Stimulated activated CD4-positive, alpha-beta T cell treated with anti-CD3 and anti-CD28 coated beads, Interleukin-4, amount 100 ng/mL, for 4 hours (primary cell): ENCODE measurements at regions not wholly inside any gene's neighbourhood (a gene's known extent, or its start where the extent isn't known, plus 50 kb on each side); places are given as distances from the start of the nearest gene placed in this dataset.

Source experiments
- DNase-seq, 2 experiments: peaks; one replicate each; pipeline ENCODE4 v3.0.0-alpha.2; 2020

DNA sequence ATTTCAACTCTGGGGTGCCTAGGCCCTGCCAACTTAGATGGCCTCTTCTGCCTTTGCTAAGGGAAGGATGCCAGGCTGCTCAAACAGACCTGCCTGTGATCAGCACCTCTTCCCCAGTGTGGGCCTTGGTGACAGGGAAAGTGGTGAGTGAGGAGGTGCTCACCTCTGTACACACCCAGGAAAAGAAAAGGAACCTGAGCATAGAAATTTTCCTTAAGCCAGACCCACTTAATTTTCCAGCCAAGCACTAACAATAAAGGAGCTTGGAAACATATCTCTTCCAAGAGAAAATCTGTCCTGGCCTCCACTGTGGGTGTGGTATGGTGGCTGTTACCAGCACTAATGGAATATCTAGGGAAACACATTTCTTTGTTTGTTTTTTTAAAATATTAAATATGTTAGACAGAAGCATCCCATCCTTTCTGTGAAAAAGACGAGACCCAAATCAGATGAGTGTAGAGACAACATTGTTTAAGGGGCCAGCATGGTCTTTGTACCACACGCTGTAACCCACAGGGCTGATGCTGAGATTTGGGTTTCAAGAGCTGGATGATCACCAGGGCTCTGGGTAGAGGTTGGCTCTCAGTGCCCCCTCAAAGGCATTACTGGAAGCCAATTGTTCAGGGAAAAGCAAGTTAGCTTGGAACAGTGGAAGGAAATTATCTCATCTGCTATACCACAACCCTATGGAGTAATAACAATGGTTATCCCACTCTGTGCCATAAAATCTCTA lies 472.2 kb downstream of the INSC start:
- no peak for DNase-seq

DNA sequence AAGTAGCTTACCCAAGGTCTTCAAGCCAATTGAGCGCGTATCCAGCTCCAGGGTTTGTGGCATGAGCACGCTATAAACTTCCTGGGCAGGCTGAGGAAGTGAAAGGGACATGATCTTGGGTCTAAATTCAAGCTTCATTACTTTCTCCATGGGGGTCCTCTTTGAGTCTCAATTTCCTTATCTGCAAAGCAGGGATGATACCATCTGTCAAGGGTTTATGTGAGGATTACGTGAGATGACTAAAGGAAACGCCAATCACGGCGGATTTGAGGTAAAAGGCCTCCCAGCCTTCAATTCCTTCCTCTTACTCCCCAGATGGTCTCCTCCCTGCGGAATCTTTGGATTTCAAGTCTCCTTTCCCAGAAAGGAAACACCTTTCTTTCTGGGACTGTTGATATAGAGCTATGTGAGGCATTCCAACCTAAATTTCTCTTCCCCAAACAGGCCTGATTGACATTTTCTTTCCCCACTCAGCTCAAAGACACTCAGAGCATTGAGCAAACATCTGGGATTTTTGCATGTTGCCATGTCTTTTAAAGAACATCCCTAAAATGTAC lies 474.4 kb downstream of the INSC start:
- DNase-seq = no peak

DNA sequence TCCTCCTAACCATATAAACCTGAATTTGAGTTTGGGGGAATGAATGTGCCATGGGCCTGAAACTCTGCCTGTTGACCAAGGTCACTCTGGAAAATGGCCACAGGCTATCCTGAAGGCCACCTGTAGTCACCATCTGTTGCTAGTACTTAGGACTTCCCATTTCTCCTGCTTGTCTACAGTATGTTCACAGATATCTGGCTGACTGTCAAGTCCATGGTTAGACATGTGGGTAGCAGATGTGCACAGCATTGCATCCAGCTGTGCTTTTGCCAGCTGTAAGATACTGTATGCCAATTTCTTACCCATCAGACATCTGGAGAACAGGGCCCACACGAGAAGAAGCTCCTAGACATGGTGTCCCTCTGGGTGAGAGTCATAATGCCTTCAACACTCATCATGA lies 475.4 kb downstream of the INSC start:
- DNase-seq = no peak

DNA sequence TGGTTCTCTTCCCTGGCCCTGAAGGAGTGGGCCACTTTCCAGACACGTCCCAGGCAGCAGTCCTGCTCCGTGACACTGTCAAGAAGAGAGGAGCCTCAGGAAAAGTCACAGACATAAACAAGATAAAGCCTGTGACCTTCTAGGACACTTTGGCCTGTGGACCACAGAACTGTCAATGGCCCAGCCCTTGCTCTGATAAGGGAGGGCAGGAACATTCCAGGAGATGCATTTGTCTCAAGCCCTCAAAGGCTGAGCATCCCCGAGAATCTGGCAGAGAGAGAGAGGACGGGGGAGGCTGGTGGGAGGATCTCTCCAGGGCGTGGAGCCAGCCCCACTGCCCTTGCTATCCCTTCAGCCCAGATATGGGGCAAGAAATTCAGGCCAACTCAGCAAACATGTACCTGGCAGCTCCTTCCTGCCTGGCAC lies 476.4 kb downstream of the INSC start:
- DNase-seq = no peak

DNA sequence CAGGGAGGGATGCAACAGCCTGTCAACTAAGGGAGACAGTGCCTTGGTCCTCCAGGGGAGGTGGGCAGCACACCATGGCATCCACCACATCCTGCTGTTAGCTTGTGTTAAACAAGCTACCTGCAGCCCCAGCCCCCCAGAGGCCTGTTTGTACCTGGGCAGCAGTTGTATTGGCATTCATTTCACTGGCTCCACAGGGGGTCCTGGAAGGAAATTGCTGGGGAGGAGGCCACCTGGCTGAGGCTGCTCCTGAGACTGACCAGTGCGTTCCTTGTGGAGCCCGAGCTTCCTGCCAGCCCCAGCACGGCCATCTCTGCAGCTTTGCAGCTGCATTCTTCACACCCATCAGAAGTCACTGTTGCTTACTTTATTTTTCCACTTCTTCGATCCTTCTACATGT lies 479.9 kb downstream of the INSC start:
- no peak for DNase-seq

DNA sequence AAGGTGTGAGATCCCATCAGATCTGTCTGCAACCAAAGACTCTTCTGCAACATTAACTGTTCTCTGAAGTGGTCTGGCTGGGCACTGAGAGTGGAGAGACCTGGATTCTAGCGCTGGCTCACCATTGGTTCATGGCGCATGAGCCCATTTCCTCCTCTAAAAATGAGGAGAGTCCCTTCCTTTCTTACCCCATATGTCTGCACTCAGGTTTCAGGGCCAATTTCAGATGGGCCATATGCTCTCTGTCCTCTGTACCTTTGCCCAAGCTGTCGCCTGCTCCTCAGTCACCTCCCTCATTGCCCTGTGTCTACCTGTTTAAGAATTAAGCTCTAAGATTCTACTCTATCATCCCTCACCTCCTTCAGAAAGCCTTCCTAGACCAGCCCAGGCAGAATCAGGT lies 484.7 kb downstream of the INSC start:
- no peak for DNase-seq

DNA sequence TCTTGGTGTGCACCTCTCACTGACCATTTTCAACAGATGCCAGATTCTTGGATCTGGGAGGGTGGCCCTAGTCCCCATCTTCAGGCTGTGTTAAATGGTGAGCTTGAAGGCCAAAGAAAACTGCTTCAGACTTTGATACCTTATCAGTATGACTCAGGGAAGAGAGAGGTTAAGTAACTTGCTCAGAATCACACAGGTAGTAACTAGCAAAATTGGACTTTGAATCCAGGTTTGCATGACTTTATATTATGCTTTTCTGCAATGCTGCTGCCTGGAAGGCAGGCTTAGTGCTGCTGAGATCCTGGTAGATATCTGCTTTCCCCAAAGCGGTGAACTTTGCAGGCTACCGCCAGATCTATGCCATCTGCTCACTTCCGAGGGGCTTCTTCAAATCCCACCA lies 487.3 kb downstream of the INSC start:
- DNase-seq = no peak

DNA sequence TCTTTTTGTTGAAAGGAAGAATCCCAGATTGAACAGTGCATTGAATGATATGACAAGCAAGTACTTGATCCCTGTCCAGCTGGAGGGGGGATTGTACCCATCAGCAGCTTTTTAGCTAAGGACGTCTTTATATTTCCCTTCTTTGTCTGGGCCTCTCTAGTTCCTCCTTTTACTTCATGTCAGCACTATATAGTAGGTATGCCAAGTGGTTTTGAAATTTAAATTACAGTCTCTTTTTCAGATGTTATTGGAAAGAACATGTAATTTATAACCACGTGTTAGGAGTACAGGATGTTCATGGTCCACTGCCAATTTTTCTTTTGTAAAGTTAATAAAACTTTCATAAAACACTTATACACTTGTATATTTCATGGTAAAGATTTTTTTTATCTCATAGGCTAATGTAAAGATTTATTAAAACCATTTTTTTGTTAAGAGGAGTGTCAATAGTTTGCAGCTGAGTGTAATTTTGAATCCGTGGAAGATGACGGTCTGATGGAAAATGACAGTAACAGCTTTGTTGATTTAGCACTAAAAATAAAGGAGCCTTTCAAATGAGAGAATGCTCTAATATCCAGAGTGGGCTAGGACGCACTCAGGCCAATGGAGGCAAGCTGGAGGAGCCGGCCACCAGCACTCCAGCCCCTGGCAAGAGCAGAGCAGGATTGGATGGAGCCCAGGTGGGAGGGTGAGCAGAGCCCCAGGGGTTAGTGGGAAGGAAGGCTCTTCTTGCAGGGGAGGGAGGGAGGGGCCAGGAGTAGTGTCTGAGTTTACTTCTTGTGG lies 488.3 kb downstream of the INSC start:
- no peak for DNase-seq

DNA sequence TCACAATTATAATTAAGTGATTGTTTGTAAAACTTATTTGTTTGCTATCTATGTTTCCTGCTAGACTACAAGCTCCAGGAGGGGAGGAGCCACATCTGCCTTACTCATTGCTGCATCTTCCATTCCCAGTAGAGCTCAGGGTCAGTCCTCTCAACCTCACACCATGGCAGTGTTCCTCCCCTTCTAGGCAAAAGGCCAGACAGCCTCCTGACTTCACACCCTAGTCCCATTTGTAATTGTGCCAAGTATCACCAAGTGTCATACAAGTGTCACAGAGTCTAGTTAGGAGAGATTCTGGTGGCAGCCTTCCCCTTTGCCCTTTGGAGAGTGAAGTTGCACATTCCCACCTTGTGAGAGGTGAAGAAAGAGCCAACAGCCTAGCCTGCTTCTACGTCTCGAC lies 490.4 kb downstream of the INSC start:
- DNase-seq = no peak

DNA sequence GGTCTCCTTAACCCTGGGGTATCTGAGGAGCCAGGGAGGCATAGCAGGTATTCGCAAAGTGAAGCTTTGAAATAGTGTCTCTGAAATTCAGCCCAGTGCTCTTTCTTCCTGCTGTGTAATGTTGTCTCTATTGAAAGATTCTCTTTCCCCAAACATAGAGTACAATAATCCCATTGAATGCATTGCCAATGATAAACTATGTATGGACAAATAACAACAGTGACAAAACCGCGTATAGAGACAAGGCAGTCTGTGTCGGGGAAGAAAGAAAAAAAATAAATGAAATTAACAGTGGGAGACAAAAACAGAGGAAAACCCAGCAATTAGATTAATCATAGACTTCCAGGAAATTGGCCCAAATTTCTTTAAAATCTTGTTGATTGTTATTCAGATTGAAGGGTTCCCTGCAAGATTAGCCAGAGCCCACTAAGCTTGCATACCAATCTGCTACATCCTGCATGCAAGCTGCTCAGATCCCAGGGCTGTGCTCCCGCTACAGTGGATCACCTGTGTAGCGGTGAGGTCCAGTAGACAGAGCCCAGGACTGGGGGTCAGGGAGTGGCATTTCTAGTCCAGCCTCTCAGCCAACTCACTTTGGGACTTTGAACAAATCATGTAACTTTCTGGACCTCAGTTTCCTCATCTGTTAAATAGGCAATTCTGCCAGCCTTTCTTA lies 492.8 kb downstream of the INSC start:
- no peak for DNase-seq

DNA sequence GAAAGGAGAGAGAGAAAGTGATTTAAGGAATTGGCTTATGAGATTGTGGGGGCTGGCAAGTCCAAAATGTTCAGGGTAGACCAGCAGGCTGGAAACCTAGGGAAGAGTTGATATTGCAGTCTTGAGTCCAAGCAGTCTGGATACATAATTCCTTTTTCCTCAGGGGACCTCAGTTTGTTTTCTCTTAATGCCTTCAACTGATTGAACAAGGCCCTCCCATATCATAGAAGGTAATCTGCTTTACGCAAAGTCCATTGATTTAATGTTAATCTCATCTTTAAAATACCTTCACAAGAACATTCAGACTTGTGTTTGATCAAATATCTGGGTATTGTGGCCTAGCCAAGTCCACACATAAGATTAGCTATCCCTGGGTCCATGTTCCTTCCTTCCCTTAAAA lies 494.7 kb downstream of the INSC start:
- DNase-seq = no peak

DNA sequence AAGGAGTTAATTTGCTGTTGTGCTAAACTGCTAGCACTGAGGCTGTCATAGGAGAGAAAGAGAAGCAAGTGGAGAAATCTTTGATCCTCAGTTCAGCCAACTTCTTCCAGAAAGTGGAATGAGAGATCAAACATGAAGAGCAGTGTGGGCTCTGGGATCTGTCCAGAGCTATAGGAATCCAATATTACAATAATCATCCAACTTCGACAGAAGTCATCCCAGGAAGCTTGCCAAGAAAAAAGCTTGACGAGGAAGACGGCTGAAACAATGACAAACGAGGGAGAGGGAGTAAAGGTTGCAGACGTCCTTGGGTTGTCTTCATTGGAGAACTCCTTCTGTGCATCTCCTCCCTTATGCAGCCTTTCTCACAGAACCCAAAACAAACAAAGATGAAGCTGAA lies 496.2 kb downstream of the INSC start:
- no peak for DNase-seq

DNA sequence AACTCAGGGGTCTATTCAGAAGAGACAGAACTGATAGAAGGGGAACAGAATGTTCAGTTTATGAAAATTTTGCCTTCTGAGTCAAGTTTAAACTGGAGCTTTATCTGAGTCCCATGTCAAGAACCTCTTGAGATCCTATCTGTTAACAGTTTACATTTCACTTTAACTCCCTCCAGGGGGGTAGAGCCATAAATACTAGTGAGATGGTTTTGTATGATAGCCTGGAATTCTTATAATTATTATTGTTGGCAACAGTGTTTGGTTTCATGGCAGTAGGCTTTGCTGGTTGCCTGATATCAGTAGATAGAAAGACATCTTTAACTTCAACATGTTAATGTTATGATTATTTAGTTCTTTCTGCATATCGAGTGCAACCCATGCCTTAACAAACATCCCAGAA lies 498.5 kb downstream of the INSC start:
- no peak for DNase-seq

DNA sequence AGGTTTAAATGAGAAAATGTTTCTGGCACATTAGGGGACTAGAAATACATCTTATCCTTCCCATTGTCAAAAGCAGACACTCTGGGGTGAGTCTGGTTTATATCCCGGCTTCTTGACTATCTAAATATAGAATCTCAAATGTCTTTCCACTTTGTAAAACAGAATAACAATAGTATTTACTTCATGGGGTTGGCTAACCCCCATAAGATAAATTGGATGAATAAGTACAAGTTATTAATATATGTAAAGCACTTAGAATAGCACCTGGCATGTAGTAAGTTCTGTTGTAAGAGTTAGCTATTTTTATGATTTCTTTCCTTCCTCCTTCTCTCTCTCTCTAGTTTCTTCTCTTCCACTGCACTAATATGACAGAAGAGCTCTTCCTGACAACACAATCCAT lies 499.1 kb downstream of the INSC start:
- no peak for DNase-seq

DNA sequence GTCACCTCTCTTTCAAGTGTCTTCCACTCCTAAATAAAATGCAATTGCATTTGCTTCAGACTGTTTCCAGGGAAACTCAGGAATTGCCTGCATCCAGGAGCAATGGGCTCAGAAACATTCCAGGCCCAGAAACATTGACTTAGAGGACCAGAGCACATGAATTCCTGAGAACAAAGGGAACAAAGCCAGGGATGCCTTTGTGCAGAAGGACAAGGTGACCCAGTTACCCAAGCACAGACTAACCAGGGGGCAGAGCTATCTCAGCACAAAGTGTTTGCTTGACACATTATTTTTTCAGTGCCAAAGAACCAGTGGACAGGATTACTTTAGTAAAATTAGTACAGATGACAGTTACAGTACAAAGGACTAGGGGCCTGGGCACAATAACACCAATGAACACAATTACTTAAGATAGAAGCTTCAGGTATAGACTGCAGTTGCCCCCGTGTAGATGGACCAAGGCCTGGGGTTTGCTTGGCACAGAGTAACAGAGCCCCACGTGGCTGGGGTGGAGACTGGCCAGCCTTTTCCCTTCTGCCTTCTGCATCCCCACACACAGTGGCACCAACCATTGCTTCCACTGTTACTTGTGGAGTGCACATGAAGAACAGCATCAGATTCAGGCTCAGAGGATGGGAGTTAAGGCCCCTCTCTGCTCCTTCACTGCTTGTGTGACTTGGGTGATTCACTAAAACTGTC lies 500.8 kb downstream of the INSC start:
- DNase-seq = no peak

DNA sequence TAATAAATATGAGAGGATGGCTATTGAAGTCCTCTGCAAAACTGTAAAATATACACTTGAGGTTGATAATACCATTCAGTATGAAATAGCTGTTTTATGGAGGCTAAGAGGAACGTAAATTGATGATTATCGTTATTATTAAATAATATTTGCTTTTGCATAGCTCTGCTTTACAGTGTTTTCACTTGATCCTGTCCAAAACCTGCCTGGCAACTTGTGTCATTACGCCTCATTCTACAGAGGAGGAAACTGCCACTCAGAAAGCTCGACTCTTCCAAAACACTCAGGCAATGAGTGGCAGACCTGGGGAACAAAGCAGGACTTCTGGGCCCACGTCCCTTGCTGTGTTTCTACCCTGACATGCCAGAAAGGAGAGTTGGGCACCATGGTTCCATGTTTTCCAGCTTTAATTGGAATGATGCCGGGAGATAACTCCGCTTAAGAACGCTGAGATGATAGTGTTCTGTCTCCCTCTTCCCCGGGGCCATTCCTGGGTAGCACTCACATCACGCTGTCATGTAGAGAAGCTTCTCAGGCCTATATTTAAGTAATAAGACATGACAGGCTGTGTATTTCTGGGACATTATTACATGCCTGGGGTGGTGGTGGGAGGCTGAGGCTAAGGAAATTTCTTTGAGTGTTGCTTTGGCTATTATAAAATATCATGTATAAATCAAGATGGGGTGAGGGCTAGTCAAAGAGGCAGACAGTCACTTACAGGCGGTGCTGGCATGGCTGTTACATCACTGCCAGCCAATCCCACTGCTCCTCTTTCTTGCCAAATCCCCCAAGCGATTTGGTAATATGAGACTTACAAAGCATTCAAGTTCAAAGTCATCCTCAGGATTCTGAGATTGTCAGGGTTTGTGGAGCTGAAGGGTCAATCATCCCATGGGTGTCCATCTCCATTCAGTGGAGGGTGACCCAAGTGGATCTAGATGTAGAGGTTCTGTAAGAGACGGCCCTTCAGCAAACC lies 501.7 kb downstream of the INSC start:
- DNase-seq = no peak

DNA sequence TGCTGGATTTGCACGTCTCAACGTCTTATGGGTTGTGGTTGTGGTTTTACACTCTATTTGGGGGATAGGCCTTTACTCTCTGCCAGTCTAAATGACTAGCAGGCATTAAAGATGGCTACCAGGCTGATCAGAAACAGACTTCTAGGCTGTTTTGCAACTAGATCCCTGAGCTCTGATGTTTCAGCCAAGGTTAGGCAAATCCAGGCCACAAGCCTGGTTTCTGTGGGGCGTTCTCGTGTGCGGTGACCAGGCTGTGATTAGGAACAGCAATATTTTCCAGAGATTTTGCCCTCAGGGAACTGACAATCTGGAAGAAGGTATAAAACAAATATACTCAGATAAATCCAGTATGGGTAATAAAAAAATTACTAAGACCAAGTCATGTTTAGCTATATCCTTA lies 502.4 kb downstream of the INSC start:
- no peak for DNase-seq

DNA sequence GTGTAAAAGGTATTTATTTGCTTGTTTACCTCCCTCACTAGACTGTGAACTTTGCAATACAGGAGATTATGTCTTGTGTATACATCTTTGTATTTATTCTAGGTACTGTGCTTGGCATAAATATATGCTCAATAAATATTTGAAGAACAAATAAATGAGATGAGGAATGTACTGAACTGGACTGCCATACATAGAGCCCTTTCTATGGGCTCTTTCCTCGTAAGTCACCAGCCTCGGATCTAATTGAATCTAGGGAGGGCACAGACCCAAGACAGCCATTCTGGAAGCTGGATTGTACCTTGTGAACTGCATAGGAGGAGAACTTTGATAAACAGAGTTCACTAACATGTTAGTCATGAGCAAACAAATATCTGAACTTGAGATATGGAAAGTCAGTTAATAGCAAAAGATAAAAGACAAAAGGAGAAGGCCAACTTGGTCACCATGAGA lies 503.9 kb downstream of the INSC start:
- no peak for DNase-seq

DNA sequence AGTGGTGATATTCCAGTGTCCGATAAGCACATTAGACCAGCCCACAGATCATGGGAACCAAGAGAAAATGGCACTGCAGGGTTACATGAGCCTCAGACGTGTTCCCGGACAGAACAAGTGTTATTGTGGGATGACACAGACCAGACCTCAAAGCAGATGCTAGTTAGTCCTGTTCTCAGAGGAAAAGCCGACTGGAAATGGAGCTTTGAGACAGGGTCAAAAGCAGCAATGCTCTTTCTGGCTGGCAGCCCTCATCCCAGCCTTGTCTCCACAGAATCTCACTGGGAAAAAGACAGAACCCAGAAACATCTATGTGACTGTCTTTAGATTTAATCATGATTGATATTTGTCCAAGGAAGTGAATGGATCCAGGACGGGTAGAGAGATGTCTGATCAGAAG lies 506.8 kb downstream of the INSC start:
- no peak for DNase-seq

DNA sequence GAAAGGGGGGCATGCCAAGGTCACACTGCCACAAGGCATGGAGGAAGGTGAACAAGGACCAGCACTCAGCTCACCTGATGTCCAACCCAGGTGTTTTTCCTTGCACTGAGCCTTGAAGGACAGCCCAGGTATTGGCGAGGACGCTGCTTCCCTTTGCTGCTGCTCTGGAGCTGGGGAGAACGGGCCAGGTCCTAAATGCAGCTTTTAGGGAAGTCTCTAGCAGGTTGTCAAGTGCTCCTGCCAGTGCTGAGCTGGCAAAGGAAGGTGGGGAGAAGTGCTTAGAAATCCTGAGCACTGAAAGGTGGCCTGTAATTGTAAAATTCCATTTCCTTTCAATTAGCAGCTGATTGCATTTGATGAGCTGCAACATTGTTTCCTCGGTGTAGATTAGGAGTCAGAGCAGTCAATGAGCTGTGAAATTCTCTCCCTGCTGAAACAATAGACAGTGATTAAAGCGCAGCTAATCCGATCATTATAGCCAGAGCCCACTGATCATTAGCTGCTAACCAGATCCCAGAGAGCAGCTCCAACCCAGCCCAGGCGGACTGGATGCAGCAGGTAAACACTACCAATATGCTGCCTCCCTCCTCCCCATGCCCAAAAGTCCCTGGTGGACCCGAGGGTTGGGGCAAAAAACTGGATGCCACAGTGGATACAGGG lies 507.6 kb downstream of the INSC start:
- DNase-seq = no peak

DNA sequence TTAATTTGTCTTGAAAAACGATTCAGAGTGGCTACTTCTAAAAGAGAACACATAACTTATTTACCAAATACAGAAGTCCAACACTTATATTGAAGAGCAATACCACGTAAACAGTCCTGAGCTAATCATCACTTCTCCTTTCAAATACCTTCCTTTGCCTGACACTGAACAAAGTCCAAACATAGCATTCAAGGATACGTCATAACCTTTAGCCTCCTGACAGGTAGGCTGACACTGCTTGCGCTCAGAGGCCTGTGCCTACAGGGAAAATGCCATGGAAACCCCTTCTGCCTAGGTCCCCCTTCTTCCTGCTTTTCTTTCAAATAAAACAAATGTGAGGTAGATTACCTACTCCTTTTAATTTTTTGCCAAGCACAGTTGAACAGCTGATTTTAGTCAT lies 510.0 kb downstream of the INSC start:
- DNase-seq = no peak
